ENCODE measurements at regions not wholly inside any gene's neighbourhood (a gene's known extent, or its start where the extent isn't known, plus 50 kb on each side); places are given as distances from the start of the nearest gene placed in this dataset.

DNA sequence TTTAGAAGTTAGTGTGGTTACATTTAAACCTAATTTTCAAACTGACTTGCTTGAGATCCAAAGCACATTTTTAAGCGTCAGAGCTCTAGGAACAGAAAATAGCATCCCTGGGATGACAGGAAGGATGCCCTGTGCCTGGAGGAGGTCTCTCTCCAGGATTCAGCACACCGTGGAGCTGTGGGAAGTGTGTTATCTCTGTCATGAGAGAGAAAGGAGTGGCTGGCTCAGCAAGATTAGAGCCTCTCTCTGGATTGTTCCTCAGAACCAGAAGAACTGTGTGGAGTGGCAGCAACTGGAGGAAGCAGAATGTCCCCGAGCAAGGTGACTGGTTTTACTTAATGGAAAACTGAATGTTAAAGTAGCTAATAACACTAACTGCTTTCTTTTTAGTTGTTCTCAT lies 233.6 kb upstream of the TGFBR2 start:
- DNase-seq, result no peak

DNA sequence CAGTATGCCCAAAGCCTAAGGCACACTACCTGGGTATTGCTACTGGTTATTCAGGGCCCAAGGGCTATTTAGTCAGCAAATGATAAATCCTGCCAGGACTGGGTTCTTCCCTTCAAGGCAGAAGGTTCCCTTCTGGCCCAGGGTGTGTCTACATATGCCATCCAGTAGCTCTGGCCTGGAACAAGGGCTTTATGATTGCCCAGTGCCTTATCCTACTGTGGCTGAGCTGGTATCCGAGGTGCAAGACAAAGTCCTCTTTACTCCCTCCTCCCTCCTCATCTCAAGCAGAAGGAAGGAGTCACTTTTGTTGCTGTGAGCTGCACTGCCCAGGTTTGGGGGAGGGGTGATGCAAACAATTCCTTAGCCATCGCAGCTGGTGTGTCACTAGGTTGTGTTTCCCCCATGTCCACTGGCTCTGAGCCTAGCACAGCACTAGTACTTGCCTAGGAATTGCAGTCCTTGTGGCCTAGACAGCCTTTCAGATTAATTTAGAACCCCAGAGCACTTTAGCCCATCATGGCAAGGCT lies 221.8 kb upstream of the TGFBR2 start:
- no peak for DNase-seq

DNA sequence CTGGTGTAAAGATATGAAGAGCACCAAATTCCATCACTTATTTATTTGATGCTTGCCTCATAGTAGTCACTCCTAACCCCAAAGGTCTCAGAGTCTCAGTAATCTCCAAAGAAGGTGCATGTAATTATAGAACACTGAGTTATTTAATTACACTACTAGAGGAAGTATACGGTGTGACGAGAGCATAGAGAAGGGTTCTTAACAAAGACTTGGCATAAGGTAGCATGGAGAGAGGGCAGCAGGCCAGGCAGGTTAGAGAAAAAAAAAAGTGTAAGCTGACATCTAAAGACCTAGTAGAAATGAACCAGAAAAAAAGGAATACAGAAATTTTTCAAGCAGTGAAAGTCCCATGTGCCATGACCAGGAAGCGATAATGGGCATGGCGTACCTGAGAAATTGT lies 213.3 kb upstream of the TGFBR2 start:
- DNase-seq, result no peak

DNA sequence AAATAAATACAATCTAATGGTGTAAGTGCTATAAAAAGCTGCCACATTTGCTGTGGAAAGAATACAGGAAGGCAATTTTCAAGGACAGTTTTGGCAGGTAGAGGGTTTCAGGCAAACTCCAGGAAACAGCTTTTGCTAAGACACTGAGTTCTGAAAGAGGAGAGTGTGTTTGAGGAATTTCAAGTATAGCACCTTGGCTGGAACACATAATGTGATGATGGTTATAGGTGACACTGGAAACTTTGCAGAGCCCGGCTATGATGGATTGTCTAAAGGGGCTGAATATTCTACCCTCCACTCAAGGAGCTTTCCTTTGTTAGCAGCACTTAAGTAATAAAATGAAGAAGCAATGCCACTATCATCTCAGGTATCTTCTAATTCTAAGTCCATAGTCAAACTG lies 209.4 kb upstream of the TGFBR2 start:
- no peak for DNase-seq

DNA sequence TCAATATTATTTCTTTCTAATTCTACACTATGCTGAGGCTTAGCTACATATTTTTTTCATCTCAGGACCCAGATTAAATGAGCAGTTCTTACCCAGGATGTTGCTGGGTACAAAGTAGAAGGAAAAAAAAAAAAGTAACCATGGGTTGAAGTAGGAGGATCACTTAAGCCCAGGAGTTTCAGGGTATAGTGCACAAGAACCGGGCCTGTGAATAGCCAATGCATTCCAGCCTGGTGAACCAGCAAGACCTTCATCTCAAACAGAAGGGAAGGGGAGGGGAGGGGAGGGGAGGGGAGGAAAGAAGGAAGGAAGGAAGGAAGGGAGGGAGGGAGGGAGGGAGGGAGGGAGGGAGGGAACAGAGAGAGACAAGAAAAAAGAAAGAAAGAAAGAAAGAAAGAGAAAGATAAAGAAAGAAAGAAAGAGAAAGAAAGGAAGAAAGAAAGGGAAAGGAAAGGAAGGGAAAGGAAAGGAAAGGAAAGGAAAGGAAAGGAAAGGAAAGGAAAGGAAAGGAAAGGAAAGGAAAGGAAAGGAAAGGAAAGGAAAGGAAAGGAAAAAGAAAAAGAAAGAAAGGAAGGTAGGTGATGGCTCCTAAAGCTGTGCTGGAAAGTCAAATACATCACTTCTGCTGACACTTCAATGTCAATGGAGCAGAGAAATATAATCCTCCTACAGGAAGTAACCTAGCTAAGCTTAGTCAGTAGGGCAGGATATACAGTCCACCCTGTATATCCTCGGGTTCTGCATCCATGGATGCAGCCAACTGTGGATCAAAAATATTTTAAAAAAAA lies 206.8 kb upstream of the TGFBR2 start:
- no peak for DNase-seq

DNA sequence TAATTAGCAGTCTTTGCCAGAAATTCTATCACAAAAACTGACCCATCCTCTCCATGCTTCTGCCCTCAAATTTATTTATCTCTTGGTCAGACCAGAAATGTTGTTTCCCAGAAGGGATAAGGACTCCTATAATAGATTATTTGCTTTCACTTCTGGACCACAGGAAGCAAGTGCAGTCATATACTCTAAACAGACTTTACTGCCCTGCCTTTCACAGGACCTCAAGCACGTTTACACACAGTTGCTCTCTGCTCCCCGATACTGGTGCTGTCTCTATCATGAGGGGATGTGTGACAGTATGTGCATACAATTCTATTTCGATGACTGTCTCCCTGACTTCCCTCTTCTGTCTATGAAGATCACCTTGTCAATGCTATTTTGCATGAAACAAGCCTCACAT lies 205.5 kb upstream of the TGFBR2 start:
- DNase-seq, result no peak

DNA sequence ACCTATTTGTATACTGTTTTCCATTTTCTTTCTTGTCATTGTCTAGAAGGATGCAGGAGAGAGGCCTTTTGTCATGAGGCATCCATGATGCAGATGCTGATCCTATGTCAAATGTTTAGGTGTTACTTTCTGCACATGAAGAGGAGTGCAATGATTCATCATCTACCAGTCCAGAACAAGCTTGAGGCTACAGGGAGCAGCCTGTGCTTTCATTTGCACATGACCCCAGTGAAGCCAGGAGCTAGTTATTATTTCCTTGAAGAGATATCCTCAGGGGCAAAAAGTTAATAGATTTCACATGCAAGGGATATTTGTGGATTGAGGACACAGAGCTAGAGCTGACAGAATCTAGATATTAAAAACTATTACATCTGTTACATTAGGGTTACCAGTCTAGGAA lies 204.4 kb upstream of the TGFBR2 start:
- no peak for DNase-seq

DNA sequence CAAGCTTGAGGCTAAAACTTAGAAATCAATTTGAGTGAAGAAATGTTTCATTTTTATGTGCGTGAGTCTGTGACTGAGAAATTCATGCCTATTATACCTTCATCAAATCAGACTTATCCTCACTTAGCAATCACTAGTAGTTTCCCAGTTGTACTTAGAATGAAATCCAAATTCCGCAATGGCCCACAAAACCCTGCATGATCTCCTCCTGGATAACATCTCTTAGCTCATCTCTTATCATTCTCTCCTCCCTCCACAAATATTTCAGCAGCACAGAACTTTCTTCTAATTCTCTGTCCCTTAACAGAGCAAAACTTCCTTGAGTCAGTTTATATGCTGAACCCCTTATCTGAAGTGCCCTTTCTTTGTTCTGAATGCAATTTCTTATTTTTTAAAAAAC lies 198.8 kb upstream of the TGFBR2 start:
- DNase-seq, result no peak

DNA sequence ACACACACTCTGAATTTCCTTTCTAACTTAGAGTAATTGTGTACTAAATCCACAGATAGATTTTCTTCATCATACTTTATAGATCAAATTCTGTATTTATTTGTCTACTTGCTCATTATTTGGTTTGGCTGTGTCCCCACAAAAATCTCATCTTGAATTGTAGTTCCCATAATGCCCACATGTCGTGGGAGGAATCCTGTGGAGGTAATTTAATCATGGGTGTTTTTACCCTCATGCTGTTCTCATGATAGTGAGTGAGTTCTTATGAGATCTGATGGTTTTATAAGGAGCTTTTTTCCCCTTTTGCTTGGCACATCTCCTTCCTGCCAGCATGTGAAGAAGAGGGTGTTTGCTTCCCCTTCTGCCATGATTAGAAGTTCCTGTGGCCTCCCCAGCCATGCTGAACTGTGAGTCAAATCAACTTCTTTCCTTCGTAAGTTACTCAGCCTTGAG lies 198.3 kb upstream of the TGFBR2 start:
- no peak for DNase-seq

DNA sequence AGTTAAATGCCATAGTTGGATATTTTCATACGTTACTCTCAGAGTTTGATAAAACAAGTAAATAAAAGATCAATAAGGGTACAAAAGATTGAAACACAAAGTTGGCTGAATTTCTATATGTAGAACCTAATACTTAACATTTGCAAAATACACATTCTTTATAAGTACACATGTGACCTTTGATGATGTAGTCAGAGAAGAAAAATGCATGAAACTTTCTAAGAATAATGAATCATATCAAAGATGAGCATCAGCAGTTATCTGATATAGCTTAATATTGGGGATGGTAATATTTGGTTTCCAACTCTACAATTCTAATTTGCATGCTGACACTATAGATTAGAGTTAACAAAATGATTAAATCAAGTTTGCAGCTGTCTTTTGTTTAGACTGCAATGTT lies 188.0 kb upstream of the TGFBR2 start:
- no peak for DNase-seq

DNA sequence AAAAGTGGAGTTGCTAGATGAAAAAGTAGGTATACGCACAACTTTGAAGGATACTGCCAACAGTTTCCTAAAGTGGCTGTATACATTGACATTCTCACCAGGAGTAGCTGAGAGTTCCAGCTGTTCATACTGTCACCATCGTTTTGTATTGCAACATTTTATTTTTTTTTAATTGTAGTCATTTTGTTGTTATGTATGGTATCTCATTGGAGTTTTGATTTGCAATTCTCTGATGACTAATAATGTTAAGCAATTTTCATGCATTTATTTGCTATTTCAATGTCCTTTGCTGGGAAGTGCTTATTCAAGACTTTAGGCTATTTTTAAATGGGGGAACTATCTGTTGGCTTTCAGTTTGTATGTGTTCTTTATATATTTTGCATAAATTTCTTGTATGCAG lies 185.1 kb upstream of the TGFBR2 start:
- DNase-seq, result no peak

DNA sequence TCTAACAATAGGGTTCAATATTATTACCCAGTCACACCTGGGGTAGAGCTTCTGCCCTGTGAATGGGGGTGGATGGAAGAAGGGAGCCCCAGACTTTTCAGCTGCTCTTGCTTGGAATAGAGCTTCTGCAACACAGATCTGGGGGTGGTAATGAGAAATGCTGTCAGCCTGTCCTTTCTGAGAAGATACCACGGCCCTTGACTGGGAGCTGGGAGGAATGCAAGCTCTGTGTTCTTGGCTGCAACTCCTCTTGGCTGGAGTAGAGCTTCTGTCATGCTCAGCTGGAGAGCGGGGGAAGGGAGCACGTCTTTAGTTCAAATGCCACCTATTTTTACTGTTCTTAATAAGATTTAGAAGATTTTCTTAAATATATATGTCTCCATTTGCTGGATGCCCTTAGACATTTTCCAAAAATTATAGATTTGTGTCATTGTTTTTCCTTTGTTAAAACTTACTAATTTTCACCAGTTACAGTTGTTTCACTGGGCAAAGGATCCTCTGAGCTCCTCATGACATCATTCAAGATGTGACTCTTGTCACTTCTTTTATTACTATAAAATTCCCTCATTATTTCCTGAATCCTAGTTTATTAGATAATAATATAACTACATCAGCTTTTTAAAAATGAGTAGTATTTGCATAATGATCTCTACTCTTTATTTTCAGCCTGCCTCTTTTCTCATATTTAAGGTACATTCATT lies 180.0 kb upstream of the TGFBR2 start:
- DNase-seq, result no peak

DNA sequence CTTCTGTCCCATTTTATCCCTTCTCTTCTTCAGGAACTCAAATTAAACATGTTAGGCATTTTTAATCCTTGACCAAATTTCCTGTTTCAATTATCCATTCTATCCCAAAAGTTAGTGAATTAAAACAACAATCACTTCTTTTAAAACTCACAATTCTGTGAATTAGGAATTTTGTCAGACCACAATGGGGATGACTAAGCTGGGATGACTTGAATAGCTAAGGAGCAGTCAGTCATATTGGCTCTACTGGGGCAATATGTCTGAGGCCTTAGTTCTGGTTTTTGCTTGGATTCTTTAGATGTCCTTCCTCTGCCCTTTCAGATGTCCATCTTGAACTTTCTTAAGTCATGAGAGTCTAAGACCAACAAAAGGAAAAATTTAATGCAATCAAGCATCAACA lies 178.2 kb upstream of the TGFBR2 start:
- DNase-seq, result no peak

DNA sequence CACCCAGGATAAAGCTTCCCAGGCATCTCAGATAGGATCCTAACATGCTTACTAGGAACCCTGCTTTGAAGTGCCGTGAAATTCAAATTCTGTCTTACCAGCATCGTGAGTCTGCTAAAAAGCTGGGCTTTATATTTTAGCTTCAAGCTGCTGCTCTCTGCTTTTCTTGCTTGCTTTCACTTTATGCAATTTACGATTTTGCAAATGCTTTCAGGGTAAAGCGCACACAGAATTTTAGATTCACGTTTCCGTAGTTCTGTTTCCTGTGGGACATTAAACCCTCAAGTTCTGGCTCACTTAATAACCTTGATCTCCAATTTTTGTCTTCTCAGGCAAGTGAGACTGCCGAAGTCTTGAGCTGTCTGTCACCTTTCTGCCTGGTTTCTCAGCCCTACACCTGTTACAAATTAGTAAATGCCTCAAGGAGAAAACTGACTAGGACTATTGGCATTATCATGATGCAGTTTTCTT lies 170.5 kb upstream of the TGFBR2 start:
- DNase-seq, result no peak

DNA sequence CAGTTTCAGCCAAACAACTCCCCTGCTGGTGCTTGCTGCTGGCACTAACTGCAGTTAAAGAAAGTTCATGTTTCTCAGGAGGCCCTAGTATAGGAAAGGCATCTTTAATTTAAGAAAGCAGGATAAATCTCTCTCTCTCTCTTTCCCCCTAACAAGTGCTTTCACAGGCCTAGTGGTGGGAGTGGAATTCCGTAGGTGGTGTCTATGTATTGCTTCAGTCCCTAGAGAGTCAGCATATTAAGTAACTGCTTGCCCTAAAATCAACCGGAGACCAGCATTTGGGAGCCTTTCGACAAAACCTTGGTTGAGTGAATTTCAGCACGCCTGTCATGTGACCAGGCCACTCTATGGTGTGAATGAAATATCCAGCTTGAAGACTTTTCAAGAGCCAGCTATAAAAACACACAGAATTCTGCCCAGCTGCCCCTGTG lies 169.2 kb upstream of the TGFBR2 start:
- no peak for DNase-seq

DNA sequence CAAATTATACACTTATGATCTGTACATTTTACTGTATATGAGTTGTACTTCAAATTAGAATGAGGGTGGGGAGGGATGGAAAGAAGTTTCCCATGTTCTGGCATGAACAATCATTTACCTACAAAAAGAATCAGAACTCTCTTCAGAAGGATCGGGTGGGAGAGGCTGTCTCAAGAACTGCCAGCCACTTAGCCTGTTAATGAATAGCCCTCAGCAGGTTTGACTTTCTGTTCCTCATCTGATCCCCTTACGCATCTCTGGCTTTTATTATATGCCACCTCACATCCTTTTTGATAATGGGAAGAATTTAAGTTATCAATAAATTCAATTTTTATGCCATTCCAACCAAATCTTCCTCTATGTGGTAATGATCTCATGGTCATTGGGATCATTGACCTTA lies 168.3 kb upstream of the TGFBR2 start:
- no peak for DNase-seq

DNA sequence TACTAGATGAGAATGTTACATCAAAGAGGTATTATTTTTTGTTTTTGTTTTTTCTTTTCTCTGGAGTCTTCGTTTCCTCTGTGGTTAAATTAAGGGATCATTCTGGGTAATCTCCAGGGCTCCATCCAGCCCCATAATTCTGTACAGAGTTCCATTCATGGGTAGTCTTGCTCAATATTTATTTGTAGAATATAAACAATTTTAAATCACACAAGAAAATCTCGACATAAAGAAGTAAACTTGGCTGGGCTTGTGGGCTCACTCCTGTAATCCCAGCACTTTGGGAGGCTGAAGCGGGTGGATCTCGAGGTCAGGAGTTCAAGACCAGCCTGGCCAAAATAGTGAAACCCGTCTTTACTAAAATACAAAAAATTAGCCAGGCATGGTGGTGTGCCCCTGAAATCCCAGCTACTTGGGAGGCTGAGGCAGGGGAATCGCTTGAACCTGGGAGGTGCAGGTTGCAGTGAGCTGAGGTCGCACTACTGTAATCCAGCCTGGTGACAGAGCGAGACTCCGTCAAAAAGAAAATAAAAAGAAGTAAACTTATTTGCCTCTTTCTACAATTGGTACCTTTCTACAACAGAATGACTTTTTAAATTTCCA lies 166.8 kb upstream of the TGFBR2 start:
- no peak for DNase-seq

DNA sequence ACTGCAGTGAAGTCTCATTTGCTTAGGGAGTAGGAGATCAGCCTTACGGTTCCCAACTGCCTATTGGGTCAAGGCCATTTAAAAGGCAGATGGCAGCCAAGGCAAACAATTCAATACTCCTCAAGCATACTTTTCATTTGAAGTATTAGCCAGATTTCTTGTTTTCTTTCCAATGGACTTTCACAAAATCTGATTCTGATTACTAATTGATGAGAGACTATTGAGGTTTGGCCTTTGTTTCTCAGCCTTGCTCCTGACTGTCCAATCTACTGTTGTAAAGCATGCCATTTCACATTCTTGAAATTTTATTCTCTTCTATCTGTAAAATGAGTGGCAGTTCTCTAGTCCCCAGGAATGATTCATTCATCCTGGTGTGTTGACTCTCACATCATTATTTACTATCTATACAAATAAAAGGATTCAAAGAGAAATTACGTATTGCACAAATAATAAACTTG lies 166.2 kb upstream of the TGFBR2 start:
- DNase-seq, result no peak

DNA sequence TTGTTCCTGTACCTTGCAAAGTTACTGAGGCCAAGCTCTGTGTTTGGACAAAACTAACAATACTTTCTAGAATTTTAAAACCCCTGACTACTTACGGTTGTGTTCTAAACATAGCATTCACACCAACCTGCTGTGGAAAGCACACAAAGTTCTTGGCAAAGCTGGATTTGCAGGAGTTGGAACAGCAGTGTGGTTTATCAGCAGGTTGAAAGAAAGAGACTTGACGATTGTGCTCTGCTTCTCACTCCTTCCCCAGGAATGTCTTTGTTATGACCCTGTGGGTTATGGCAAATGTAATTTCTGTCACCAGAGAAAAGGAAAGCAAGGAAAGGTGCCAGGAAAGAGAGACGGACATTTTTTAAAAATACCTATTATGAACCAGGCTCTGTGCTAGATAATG lies 165.5 kb upstream of the TGFBR2 start:
- no peak for DNase-seq

DNA sequence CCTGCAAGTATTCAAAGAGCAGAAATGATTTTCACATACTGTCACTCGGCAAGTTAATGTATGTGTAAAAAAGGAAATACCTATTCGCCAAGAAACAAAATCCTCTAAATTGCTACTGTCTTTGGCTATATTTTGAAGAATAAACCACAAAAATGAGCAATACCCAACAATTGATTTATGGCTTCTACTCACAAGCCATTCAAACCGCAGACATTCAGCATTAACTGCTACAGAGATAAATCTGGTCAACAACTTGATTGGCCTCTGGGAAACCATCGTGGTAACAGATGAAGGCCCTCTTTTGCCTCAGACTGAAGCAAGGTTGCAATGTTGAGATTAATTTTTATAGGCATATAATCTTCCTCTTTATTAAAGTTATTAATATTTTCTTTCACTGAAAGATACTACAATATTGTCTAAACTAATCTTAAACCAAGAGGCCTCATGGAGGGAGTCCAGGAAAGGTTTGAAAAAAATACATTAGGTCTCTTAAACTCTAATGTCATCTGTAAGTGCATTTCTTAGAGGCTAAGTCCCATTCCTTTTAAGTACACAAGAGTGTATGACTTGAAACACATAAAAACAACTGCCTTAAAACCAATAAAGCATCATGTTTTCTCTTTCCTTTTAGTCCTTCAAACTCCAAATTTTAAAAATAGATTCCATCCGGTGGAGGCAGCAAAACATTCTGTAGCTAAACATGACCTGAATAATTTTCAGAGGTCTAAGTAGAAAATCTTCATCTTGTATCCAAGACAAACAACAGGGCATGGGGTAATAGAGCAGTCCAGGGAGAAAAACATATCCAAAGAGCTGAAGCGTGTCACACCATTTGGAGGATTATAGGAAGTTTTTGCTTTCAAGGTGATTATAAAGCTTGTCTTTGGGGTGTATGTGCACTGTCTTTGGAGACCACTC lies 162.4 kb upstream of the TGFBR2 start:
- DNase-seq, result no peak

DNA sequence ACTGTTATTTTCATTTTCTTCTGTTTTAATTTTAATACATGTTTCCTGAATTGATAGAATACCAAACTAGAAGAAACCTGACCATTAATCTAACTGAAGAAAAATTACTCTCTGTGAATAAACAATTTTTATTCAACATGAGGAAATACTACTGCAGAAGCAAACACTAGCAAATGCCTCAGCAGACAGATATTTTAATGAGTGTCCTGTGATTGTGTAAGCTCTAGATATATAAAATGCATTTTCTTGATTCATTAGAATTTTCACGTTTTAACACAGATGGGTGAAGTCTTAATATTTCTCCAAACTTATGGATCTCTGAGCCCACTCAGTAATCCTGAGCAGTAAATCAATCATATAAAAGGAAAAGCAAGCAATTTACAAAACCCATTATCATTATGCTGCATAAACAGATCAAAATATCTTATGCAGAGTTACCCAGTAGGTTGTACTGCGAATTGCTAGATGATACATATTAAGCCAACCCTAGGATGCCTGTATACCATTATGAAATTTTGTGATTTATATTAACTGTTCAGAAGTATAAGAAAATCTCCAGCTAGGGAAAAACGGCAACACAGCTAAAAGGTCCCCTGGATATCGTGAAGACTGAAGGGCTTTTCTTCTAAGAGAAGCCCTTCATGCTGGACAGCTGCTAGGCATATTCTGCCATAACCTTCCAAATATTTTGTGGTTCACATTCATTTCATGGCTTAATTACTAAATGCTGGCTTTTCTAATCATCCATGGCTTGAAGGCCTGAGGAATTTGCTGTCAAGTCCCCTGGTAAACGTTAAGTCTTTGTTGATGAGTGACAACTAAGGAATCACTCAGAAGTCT lies 157.7 kb upstream of the TGFBR2 start:
- no peak for DNase-seq

DNA sequence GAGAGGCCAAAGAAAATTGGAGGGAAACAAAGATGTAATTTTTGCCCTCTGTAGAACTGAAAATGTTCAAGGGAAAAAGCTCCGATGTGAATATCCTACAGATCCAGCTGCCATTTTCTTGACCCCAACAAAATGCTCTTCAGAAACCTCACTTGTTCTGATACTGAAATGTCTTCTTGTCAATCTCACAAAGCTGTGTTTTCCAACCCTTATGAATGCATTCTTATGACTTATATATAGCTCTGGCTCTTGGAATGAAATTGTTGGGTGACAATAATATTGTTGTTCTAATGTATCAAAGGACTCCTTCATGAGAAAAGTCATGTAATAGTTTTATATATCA lies 157.1 kb upstream of the TGFBR2 start:
- no peak for DNase-seq

Data from NCI-H345 (cell line).